Common myeloid progenitor, CD34-positive (primary cell): ENCODE measurements at regions not wholly inside any gene's neighbourhood (a gene's known extent, or its start where the extent isn't known, plus 50 kb on each side); places are given as distances from the start of the nearest gene placed in this dataset.

Experiments
- CTCF ChIA-PET: fragments of 350-600 bp; sonication (Branson Sonifier 250); formaldehyde crosslinking; loops from one replicate; lab custom pipeline; 2021; ENCODE audit warnings: antibody characterized with exemption; lab: Charles Lee
- POLR2A ChIA-PET: fragments of 350-600 bp; sonication (Branson Sonifier 250); formaldehyde crosslinking; loops from one replicate; lab custom pipeline; 2021; ENCODE audit warnings: antibody characterized with exemption; lab: Charles Lee
- DNase-seq, 3 donors: peaks; one replicate each; pipeline versions ENCODE4 v3.0.0 to v3.0.0-alpha.2; 2013
- H3K27ac ChIP-seq, 2 experiments: 1 replicate in 1 of 2; 2 replicates in 1 of 2; pipeline ENCODE4 v1.7.0; 2013; ENCODE audit warnings: inconsistent platforms in 2 of 2, low read length in 2 of 2, mild to moderate bottlenecking in 2 of 2, low read depth in 1 of 2, moderate library complexity in 1 of 2; ENCODE audit not compliant: severe bottlenecking in 2 of 2, insufficient read depth in 1 of 2, poor library complexity in 1 of 2
- H3K27me3 ChIP-seq, 5 experiments: replicated peaks in 2 of 5; 1 replicate in 3 of 5; 2 replicates in 2 of 5; pipeline versions ENCODE4 v1.6.1 to v1.7.0; 2013; ENCODE audit warnings: low read length in 4 of 5, mild to moderate bottlenecking in 2 of 5, moderate library complexity in 2 of 5, inconsistent platforms in 1 of 5; ENCODE audit not compliant: insufficient read depth in 5 of 5, control insufficient read depth in 4 of 5
- H3K36me3 ChIP-seq, 4 experiments: 1 replicate in 2 of 4; 2 replicates in 2 of 4; pipeline versions ENCODE4 v1.6.1 to v1.7.0; 2013; ENCODE audit warnings: low read length in 3 of 4, control low read depth in 1 of 4, mild to moderate bottlenecking in 1 of 4; ENCODE audit not compliant: control insufficient read depth in 4 of 4, insufficient read depth in 4 of 4
- H3K4me1 ChIP-seq, 4 experiments: 1 replicate in 3 of 4; 2 replicates in 1 of 4; pipeline versions ENCODE4 v1.6.1 to v1.7.1; 2013; ENCODE audit warnings: low read length in 3 of 4, mild to moderate bottlenecking in 3 of 4, control low read depth in 1 of 4, inconsistent platforms in 1 of 4, moderate library complexity in 1 of 4; ENCODE audit not compliant: control insufficient read depth in 4 of 4, insufficient read depth in 4 of 4; ENCODE audit errors: control extremely low read depth in 1 of 4
- H3K4me3 ChIP-seq, 7 experiments: 1 replicate in 4 of 7; 2 replicates in 3 of 7; pipeline versions ENCODE4 v1.5.1 to v1.7.0; 2013; ENCODE audit warnings: mild to moderate bottlenecking in 7 of 7, low read length in 6 of 7, moderate library complexity in 6 of 7, inconsistent platforms in 2 of 7, low read depth in 2 of 7, control low read depth in 1 of 7; ENCODE audit not compliant: insufficient read depth in 4 of 7, control insufficient read depth in 1 of 7; ENCODE audit errors: extremely low read depth in 1 of 7
- H3K9me3 ChIP-seq, 5 experiments: 1 replicate in 4 of 5; 2 replicates in 1 of 5; pipeline versions ENCODE4 v1.6.1 to v1.7.1; 2013; ENCODE audit warnings: low read length in 4 of 5, mild to moderate bottlenecking in 2 of 5, inconsistent platforms in 1 of 5, low read depth in 1 of 5, moderate library complexity in 1 of 5; ENCODE audit not compliant: control insufficient read depth in 4 of 5, insufficient read depth in 2 of 5; ENCODE audit errors: control extremely low read depth in 1 of 5
- WGBS: methylation state at CpG from one replicate; pipeline ENCODE4 v1.1.5; 2013; ENCODE audit not compliant: insufficient coverage; 5-methylcytosine and 5-hydroxymethylcytosine counted together

DNA sequence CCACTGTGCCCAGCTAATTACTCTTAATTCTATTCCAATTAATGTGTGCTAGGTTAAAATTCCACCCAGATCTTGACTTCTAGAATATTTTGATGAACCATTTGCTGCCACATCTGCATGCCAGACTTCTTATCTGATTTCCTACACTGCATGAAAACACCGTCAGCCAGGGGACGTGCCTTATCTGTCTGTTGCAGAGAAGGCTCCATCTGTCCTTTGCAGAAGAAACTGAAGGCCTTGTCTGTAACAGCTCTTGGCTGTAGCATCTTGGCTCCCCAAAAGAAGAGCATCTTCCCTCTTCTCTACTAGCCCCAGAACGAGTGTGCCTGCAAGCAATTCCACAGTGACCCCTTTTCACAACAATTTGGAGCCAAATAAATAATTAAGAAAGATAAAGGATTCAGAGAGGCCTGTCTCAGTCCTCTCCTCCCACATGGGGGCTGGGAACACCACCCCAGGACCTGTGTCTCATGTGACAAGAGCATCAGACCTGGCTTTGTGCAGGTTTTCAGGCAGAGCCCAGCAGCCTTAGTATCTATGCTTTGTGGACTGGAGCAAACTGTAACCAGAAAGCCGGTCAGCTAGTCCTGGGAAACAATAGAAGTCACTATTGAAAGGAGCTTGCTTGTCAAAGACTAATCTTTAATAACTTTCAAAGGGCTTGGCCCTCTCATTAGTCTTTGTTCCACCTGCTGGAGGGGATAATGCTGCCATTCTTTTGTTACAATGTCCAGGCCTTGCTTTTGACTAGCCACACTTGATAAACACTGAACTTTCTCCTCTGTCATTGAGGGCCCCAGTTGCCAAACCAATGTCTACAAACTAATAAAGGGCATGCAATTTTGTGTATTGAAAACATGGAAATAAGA is 84.0 kb upstream of the NEUROD1 start:
- Histone ChIP-seq H3K4me1 (peaks cover 3 to 18% (median 9%) of the 10 kb centered on the region in 4 experiments), H3K4me3 (no peak overlapping the region), H3K9me3 (no peaks in the 10 kb centered on the region), H3K27me3 (no peaks in the 10 kb centered on the region), H3K27ac (peak overlapping the region in 1 of 2 experiments; percentile 21), H3K36me3 (no peaks in the 10 kb centered on the region)
- WGBS: 50% methylated on average over 2 of the region's 4 CpGs
- ChIA-PET POLR2A (interaction anchor here (0.6 to 1.2 kb wide), 2 partner anchors 24 to 157 kb away, joined by 3 read pairs; no protein-coding TSS in a partner anchor), CTCF (interaction anchor here (0.7 to 2.9 kb wide), 8 partner anchors 7 to 139 kb away, joined by 3 to 14 read pairs (median 4); partner anchors contain the start of gene ITPRID2)
- DNase-seq: peak; percentile 82 to 98 (median 93)

DNA sequence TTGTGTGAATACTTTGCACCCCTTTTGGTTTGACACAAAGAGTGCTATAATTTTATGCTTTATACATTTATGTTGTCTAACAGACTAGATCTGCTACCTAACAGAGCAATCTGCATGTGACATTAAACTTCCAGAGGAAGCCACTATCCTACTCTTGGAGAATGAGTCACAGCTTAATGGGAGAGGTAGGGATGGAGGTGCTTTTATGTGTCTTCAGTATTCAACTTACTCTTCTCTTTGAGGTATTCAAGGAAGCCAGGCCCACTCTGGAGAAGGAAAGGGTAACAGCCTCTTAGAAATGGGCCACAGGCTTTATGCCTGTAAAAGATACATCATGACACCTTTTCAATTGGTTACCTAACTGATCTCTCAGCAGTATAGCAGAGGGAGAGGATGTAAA is 85.8 kb upstream of the NEUROD1 start:
- POLR2A ChIA-PET: no interaction called here
- CTCF ChIA-PET: interaction anchor here (2.9 kb wide), 1 partner anchor 137 kb away, joined by 14 read pairs; no protein-coding TSS in a partner anchor
- Histone ChIP-seq H3K27me3 (no peaks in the 10 kb centered on the region), H3K27ac (no peak overlapping the region), H3K9me3 (no peaks in the 10 kb centered on the region), H3K36me3 (no peaks in the 10 kb centered on the region), H3K4me3 (no peak overlapping the region), H3K4me1 (peaks cover 3 to 15% (median 8%) of the 10 kb centered on the region in 4 experiments)
- DNase-seq: no peak

DNA sequence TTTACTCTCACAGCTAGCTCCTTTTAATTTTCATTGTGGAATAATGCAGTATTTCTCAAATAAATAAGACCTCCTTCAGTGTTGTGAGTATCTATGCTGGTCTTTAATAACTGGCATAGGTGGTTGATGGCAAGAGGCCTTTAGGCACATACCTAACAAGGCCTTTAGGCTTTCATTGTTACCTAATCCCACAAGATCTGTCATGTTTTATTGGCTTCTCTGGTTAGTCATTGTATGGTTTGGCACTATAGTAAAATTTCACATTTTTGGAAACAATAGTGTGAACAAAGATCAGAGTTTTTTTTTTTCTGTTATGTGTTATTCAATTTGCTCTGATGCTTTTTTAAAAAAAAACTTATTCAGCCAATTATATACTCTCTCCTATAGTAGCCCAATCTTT is 89.8 kb upstream of the NEUROD1 start:
- peaks cover 0 to 3% (median 0%) of the 10 kb centered on the region in 4 experiments for H3K4me1 ChIP-seq
- CTCF ChIA-PET: interaction anchor here (1.6 kb wide), 1 partner anchor 18 kb away, joined by 4 read pairs; no protein-coding TSS in a partner anchor
- no peaks in the 10 kb centered on the region for H3K9me3 ChIP-seq
- POLR2A ChIA-PET: no interaction called here
- H3K36me3 ChIP-seq: no peaks in the 10 kb centered on the region
- no peak overlapping the region for H3K4me3 ChIP-seq
- H3K27me3 ChIP-seq: no peaks in the 10 kb centered on the region
- H3K27ac ChIP-seq: no peak overlapping the region
- no peak for DNase-seq

DNA sequence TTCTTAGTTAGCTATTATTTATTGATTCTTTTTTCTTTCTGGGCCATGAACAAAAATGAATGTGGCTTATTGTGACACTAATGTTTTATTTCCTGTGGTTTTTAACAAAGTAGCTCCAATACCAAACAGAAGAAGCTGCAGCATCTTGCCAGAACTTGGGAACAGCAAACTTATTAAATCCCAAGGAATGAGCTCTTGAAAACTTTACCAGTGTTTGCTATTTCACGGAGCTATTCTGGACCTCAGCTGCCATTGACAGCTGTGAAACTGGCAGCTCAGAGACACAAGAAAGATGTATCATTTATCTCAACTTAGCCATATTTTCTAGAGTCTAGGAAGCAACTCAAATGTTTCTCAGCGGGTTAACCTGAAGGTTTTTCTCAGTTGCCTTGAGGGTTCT is 91.0 kb upstream of the NEUROD1 start:
- no peak overlapping the region for H3K27ac ChIP-seq
- no peak for DNase-seq
- H3K9me3 ChIP-seq: no peaks in the 10 kb centered on the region
- H3K27me3 ChIP-seq: no peaks in the 10 kb centered on the region
- WGBS: 89% methylated on average over 1 of the region's 2 CpGs
- no peak overlapping the region for H3K4me3 ChIP-seq
- POLR2A ChIA-PET: no interaction called here
- H3K36me3 ChIP-seq: no peaks in the 10 kb centered on the region
- CTCF ChIA-PET: interaction anchor here (0.7 to 2.1 kb wide), 7 partner anchors 9 to 138 kb away, joined by 3 to 6 read pairs (median 4); no protein-coding TSS in a partner anchor
- peaks cover 0 to 3% (median 0%) of the 10 kb centered on the region in 4 experiments for H3K4me1 ChIP-seq

DNA sequence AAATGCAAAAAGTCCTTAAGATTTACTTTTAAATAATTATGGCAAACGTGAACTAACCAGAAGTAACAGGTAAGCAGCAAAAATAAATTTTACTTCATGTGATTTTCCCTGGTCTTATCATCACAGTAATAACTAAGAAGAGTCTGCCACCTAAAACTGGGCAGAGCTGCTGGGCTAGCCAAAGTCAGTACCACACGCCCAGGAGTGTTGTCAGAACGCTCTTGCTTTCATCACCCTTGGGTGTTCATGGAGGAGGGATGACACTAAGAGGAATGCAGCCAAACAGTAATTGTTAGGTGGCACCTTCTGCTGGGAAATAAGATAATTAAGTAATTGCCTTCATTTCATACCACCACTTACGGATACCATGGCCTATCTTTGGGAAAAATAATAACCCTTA is 92.0 kb upstream of the NEUROD1 start:
- Histone ChIP-seq H3K9me3 (no peaks in the 10 kb centered on the region), H3K27ac (no peak overlapping the region), H3K4me1 (peaks cover 0 to 3% (median 0%) of the 10 kb centered on the region in 4 experiments), H3K4me3 (no peak overlapping the region), H3K27me3 (no peaks in the 10 kb centered on the region), H3K36me3 (no peaks in the 10 kb centered on the region)
- ChIA-PET CTCF (interaction anchor here (1.0 to 2.1 kb wide), 4 partner anchors 12 to 132 kb away, joined by 3 to 6 read pairs (median 4); no protein-coding TSS in a partner anchor), POLR2A (no interaction called here)
- WGBS: 100% methylated on average over 3 of the region's 4 CpGs
- DNase-seq: no peak

DNA sequence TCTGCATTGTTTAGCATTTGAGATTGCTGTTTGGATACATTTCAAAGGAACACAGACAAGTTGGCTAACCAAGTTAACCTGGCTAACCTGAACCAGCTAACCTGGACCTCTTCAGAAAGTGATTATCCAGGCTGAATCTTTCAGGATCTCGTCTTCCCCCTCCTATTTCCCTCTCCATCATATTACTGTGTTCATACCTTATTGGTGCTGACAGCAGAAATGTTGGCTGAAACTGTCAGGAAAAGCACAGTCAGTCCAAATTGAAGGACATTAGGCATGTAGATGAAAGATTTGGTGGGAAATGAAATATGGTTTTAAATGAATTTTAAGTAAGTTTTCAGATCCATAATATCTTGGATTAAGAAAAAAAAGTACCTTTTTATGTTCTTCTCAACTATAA is 92.5 kb upstream of the NEUROD1 start:
- Histone ChIP-seq H3K4me3 (no peak overlapping the region), H3K27me3 (no peaks in the 10 kb centered on the region), H3K9me3 (no peaks in the 10 kb centered on the region), H3K36me3 (no peaks in the 10 kb centered on the region), H3K4me1 (peaks cover 0 to 3% (median 0%) of the 10 kb centered on the region in 4 experiments), H3K27ac (no peak overlapping the region)
- no peak for DNase-seq
- POLR2A ChIA-PET: no interaction called here
- WGBS: no CpG with 5 or more reads among the region's 1 CpG
- CTCF ChIA-PET: interaction anchor here (1.0 to 2.1 kb wide), 3 partner anchors 17 to 131 kb away, joined by 3 to 6 read pairs (median 3); no protein-coding TSS in a partner anchor

DNA sequence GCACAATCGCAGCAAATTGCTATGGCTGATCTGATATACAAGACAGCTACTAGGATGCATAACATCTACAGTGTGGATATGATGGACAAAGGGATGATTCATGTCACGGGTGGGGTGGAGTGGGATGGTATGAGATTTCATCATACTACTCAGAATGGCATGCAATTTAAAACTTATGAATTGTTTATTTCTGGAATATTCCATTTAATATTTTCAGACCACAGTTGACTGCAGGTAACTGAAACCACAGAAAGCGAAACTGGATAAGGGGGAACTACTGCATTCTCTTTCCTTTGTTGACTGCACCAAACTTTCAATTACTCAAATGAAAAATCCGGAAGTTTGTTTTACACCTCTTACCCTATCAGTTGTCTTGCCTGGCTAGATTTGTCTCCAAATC is 94.4 kb upstream of the NEUROD1 start:
- peak in 1 of 3 donors; percentile 18 for DNase-seq
- Histone ChIP-seq H3K9me3 (no peaks in the 10 kb centered on the region), H3K27ac (no peak overlapping the region), H3K36me3 (no peaks in the 10 kb centered on the region), H3K4me1 (peaks cover 0 to 10% (median 6%) of the 10 kb centered on the region in 4 experiments), H3K27me3 (no peaks in the 10 kb centered on the region), H3K4me3 (no peak overlapping the region)
- ChIA-PET CTCF (interaction anchor here (0.9 to 1.3 kb wide), 2 partner anchors 21 to 124 kb away, joined by 3 to 4 read pairs; no protein-coding TSS in a partner anchor), POLR2A (no interaction called here)
- 92% methylated on average over 3 of the region's 4 CpGs for WGBS
